GM12892 (cell line): ENCODE measurements at regions not wholly inside any gene's neighbourhood (a gene's known extent, or its start where the extent isn't known, plus 50 kb on each side); places are given as distances from the start of the nearest gene placed in this dataset.
A peak's percentile ranks its signal among the peaks of the same experiment; 100 is the strongest.

Source experiments
- DNase-seq: peaks from one replicate; pipeline ENCODE4 v3.0.0; 2011; ENCODE audit not compliant: insufficient read length
- FAIRE-seq: peaks from 2 replicates; lab custom pipeline; 2011; peaks lifted over from hg19 to GRCh38; lab: Jason Lieb, UNC
- POLR2A ChIP-seq: IDR thresholded peaks from 2 replicates; pipeline ENCODE4 v1.6.1; 2011; ENCODE audit warnings: low read depth, low read length, control low read depth
- POLR2AphosphoS5 ChIP-seq: IDR thresholded peaks from 2 replicates; pipeline ENCODE4 v1.6.1; 2011; ENCODE audit warnings: low read depth, low read length, control low read depth
- TAF1 ChIP-seq: IDR thresholded peaks from 2 replicates; pipeline ENCODE4 v1.6.1; 2011; ENCODE audit warnings: low read depth, mild to moderate bottlenecking, control low read depth, low read length, borderline replicate concordance

GRCh38 chr15:92810418-92811138 is 89.5 kb upstream of the CHD2 start:
- FAIRE-seq (no peak), DNase-seq (no peak)
- no peak for TF ChIP-seq TAF1
- TF ChIP-seq POLR2A = no peak; the same call in 1 of the 2 replicates
- no peak for TF ChIP-seq POLR2AphosphoS5

DNA sequence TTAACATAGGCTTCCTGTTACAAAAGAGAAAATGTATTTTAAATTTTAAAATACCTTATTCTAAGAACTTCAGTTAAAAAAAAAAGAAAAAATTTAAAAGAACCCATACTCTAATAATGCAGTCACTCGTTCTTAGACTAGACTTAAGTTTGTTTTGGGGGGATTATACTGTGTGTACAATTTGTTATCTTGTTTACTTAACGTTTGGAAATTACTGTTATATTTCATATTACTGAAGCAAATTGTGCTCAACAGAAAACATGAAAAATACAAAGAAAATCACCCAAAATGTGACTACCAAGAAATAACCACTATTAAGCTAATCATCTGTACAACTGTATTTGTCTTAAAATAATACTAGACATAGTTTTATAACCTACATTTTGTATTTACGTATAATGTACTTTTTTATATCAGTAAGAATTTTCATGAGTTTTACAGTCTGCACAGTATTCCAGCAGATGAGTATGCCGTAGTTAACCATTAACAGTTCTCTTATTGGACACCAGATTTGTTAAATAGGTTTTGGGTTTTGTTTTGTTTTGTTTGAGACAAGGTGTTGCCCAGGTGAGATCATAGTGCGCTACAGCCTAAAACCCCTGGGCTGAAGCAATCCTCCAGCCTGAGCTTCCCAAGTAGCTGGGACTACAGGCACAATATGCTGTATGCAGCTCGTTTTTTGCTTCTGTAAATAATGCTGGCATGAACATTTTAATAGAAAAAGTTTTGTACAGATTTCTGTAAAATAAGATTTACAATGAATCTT is 88.8 kb upstream of the CHD2 start:
- DNase-seq (no peak), FAIRE-seq (no peak)
- no peak for TF ChIP-seq TAF1
- no peak for TF ChIP-seq POLR2AphosphoS5
- no peak for TF ChIP-seq POLR2A

- FAIRE-seq = no peak
- TF ChIP-seq POLR2AphosphoS5 (no peak), TAF1 (no peak), POLR2A (no peak)
These were observed 87.9 kb upstream of the CHD2 start for GRCh38 chr15:92812271-92812670.

DNA sequence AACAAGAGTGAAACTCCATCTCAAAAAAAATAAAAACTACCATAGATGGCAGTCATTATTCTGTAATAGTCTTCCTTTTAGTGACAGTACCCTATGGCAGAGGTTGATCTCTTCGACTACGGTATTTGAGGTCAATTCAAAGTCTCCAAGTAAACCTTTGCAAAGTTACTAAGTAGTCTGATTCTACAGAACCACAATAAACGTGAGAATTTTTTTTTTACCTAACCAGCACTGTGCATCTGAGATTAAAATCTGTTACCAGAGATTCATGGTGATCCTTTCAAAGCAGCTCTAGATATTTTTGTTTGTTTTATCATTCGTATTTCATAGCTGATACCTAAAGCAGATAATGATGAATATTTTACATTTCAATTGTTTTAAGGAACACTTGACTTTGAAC is 86.6 kb upstream of the CHD2 start:
- TF ChIP-seq TAF1 (no peak), POLR2A (no peak), POLR2AphosphoS5 (no peak)
- DNase-seq (no peak), FAIRE-seq (no peak)

More at GRCh38 chr15:92812271-92812670, 87.9 kb upstream of the CHD2 start:
- DNase-seq = no peak

- FAIRE-seq (no peak), DNase-seq (no peak)
- TF ChIP-seq TAF1 (no peak), POLR2A (no peak), POLR2AphosphoS5 (no peak)
These were observed 82.7 kb upstream of the CHD2 start for GRCh38 chr15:92817339-92817886.

GRCh38 chr15:92818651-92819277 is 81.4 kb upstream of the CHD2 start:
- DNase-seq (no peak), FAIRE-seq (no peak)
- no peak for TF ChIP-seq POLR2AphosphoS5
- no peak for TF ChIP-seq POLR2A
- TF ChIP-seq TAF1 = no peak

DNA sequence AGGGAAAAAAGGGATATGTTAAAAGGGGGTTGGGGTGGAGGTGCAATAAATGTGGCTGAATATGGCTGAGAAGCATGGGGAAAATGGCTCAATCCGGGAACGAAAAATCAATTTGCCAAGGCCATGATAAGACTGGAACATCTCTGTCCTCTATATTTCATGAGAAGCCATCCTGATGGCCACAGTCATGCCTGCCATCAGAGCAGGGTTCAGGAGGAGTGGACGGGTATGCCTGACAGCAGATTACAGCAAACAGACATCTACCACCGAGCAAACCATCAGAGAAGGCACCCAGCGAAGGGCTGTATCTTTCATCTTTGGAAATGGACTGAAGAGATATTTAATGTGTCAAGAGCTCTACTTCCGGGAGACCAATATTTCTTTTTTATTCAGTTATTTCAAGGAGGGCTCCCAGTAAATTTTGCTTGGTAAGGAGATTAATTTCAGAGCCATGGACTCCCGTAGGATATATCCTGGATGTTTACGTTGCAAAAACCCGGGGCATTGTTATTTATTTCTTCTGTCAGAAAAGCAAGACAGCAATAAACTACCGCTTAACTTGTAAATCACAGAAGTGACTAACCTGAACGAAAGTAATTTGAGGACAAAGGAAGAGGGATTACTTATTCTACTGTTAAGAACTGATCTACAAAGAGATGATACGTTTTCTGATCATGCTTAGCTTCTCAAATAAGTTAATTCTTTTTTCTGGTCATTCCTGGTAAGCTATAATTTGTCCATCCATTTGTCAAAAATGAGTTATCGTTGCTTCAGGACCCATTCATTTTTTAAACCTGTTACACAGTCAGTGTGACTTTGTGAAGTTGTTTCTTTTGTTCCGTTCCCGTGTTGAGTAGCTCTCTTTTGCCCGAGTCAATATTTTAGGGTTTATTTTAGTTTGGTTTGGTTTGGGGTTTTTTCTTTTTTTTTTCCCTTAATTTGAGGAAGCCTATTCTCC is 80.6 kb upstream of the CHD2 start:
- FAIRE-seq (no peak), DNase-seq (no peak)
- TF ChIP-seq TAF1 = no peak
- no peak for TF ChIP-seq POLR2A
- no peak for TF ChIP-seq POLR2AphosphoS5

DNA sequence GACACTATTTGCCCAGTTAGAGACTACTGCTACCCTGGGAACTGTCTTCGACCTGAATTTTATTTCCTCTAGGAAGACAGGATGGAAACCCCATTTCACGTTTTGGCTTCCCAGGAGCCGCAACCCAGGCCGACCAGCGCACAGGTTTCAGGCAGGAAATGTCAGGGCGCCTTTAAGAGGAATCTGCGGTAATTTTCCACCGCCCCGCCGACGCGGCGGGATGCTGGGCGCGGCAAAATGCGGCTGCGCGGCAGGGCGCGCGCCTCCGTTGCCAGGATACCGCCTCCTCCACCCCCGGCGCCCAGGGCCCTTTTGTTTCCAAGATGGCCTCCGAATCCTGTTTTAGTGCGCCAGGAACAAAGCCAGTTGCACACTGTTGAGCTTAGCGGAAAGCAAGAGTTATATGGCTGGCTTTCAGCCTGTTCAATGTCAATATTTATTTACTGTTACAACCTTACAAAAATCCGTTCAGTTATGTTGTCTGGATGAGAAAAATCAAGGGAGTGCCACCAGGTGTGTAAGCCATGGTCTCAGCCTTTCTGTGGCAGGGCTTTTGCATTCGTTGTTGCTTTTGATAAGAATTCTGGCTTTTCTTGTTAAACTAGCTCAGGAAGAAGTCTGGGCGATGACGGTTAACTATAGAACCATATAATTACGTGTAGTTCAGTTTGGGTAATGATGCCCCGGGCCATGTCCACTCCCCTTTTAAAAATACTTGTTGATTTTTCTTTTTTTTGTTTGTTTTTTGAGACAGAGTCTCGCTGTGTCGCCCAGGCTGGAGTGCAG is 79.7 kb upstream of the CHD2 start:
- TF ChIP-seq POLR2AphosphoS5 (peak; percentile 57; the same call in 1 of the 2 replicates), POLR2A (peak; percentile 77), TAF1 (peak; percentile 76; the same call in 1 of the 2 replicates)
- DNase-seq (peak; percentile 91), FAIRE-seq (peak; percentile 83)

GRCh38 chr15:92821491-92822116 is 78.5 kb upstream of the CHD2 start:
- TF ChIP-seq POLR2A (no peak), TAF1 (no peak), POLR2AphosphoS5 (no peak)
- no peak for FAIRE-seq
- no peak for DNase-seq
